ENCODE measurements at regions not wholly inside any gene's neighbourhood (a gene's known extent, or its start where the extent isn't known, plus 50 kb on each side); places are given as distances from the start of the nearest gene placed in this dataset.

DNA sequence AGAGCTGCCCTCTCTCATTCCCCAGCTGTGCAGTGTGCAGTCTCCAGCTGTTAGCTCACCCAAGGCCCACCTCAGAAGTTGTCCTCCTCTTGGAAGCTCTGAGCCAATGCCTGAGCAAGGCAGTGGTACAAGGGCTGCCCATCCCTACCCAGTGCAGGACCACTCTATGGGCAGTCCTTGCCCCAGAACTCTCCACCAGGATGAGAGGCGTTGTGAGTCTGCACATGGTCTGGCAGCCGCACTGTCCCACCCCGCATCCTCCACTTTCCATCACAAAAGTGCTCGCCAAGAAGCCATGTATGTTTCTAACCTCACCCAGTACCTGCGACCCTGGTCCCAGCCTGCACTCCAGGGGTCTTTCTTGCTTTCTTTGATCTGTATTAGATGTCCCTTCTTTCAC is 175.1 kb upstream of the PMEPA1 start:
- peaks cover 0 to 4% (median 0%) of the 10 kb centered on the region in 4 experiments; a peak in 1 of 7 replicates for H3K4me1 ChIP-seq (replicated peaks in 1 of 4; ENCODE audit: control insufficient read depth in 3 of 4, insufficient read depth in 4 of 4, low read length in 3 of 4)
- H3K9me3 ChIP-seq (ENCODE audit: insufficient read depth in 2 of 2, low read depth in 1 of 2, low read length in 1 of 2), result no peaks in the 10 kb centered on the region
- no peaks in the 10 kb centered on the region for H3K23me2 ChIP-seq (ENCODE audit: low read depth, low read length)
- H3K23ac ChIP-seq (ENCODE audit: insufficient read length), result no peak overlapping the region
- H2BK5ac ChIP-seq (ENCODE audit: low read depth, low read length), result no peak overlapping the region
- H3K4ac ChIP-seq (replicated peaks; ENCODE audit: insufficient read length, low read depth, low read length), result no peak overlapping the region
- no peak overlapping the region for H2AK5ac ChIP-seq (ENCODE audit: low read depth, low read length)
- FAIRE-seq (no peak), DNase-seq (ENCODE audit: low read depth in 1 of 2, low spot score in 2 of 2) (no peak)
- CTCF ChIA-PET (ENCODE audit: partially characterized antibody), result interaction anchor here (0.6 kb wide), 1 partner anchor 66 kb away, joined by 3 read pairs; no protein-coding TSS in a partner anchor
- no peaks in the 10 kb centered on the region for H3K36me3 ChIP-seq (ENCODE audit: control insufficient read depth in 2 of 4, insufficient read depth in 4 of 4, low read length in 3 of 4)
- no peak overlapping the region for H2AFZ ChIP-seq (ENCODE audit: low read length)
- H2BK120ac ChIP-seq (replicated peaks; ENCODE audit: low read depth, low read length), result no peak overlapping the region
- H3K4me2 ChIP-seq (ENCODE audit: insufficient read depth in 1 of 2, low read depth in 2 of 2, low read length in 2 of 2), result no peak overlapping the region
- no peak overlapping the region for H3K4me3 ChIP-seq (ENCODE audit: extremely low read depth in 1 of 4, insufficient read depth in 2 of 4, low read depth in 3 of 4, low read length in 4 of 4)
- H2BK15ac ChIP-seq (ENCODE audit: low read length), result no peak overlapping the region
- H2BK20ac ChIP-seq (ENCODE audit: low read length), result no peak overlapping the region
- H4K5ac ChIP-seq (ENCODE audit: insufficient read length, low read depth, low read length), result no peak overlapping the region
- H3K14ac ChIP-seq (ENCODE audit: insufficient read length), result no peak overlapping the region
- H4K20me1 ChIP-seq (replicated peaks in 1 of 2; ENCODE audit: control insufficient read depth in 1 of 2, insufficient read depth in 2 of 2, low read length in 2 of 2), result no peaks in the 10 kb centered on the region
- no peak overlapping the region for H3K27ac ChIP-seq (ENCODE audit: low read depth, low read length)
- no peak overlapping the region for H3K9ac ChIP-seq (replicated peaks in 1 of 4; ENCODE audit: extremely low read depth in 1 of 4, low read depth in 3 of 4, low read length in 3 of 4)
- H4K91ac ChIP-seq (replicated peaks; ENCODE audit: insufficient read length, low read length), result no peak overlapping the region
- no peak overlapping the region for H3K18ac ChIP-seq (ENCODE audit: extremely low read depth, low read length)
- H3K27me3 ChIP-seq (replicated peaks in 1 of 4; ENCODE audit: control insufficient read depth in 3 of 4, extremely low read depth in 1 of 4, insufficient read depth in 3 of 4, low read length in 3 of 4), result no peaks in the 10 kb centered on the region
- no peaks in the 10 kb centered on the region for H3K79me1 ChIP-seq (ENCODE audit: low read depth, low read length)
- H3K56ac ChIP-seq (replicated peaks; ENCODE audit: insufficient read length, low read depth, low read length), result no peak overlapping the region
- WGBS, 2 experiments (ENCODE audit: extremely low coverage in 1 of 2, insufficient coverage in 1 of 2, insufficient read length in 1 of 2, insufficient replicate concordance in 2 of 2, low coverage in 1 of 2, low lambda C conversion rate in 2 of 2, missing lambda C conversion rate in 1 of 2), result 93% methylated on average over 5 of the region's 5 CpGs; no CpG with 5 or more reads in 1 of the 2 experiments
- POLR2A ChIA-PET (ENCODE audit: partially characterized antibody), result interaction anchor here (1.1 kb wide), 1 partner anchor 14 kb away, joined by 3 read pairs; no protein-coding TSS in a partner anchor
- no peak overlapping the region for H4K8ac ChIP-seq (ENCODE audit: extremely low read depth, insufficient read depth, low read length)
- no peak overlapping the region for H2BK12ac ChIP-seq (ENCODE audit: low read depth, low read length)
- no peaks in the 10 kb centered on the region for H3K79me2 ChIP-seq (ENCODE audit: control insufficient read depth in 1 of 2, insufficient read depth in 2 of 2, low read length in 2 of 2)
- no peak for TF ChIP-seq BACH1 (IDR thresholded peaks at IDR 0.05; ENCODE audit: low read length)
- no peak for TF ChIP-seq GABPA (IDR thresholded peaks at IDR 0.05; ENCODE audit: borderline replicate concordance, insufficient read depth, low read length)

Measured in H1 (cell line).